HepG2 (cell line): ENCODE measurements at regions not wholly inside any gene's neighbourhood (a gene's known extent, or its start where the extent isn't known, plus 50 kb on each side); places are given as distances from the start of the nearest gene placed in this dataset.

Experiments used
- ATAC-seq: fragments of 200-7000 bp; cut with Tn5 transposase; 3 replicates; pipeline ENCODE4 v1.9.1; 2020; ENCODE audit warnings: mild to moderate bottlenecking, moderate library complexity
- BruUV-seq: library from RNA; stranded (reverse); fragments of 400-500 nt; replicated peaks from 2 replicates; lab custom pipeline; 2021; lab: Mats Ljungman, UMichigan
- CTCF ChIA-PET: fragments of 300-600 bp; formaldehyde crosslinking; extraction: SDS; loops from one replicate; lab custom pipeline; 2021; ENCODE audit warnings: low total read pairs, inconsistent platforms, low intra/inter-chr PET ratio; lab: Yijun Ruan, JAX
- POLR2A ChIA-PET: fragments of 350-600 bp; sonication (Branson Sonifier 250); formaldehyde crosslinking; loops from one replicate; lab custom pipeline; 2020; ENCODE audit warnings: antibody characterized with exemption, inconsistent platforms; lab: Yijun Ruan, JAX
- DNase-seq: peaks from one replicate; pipeline ENCODE4 v3.0.0-alpha.2; 2015; ENCODE audit warnings: low spot score
- FAIRE-seq: peaks from 3 replicates; lab custom pipeline; 2011; peaks lifted over from hg19 to GRCh38; lab: Jason Lieb, UNC
- H2AFZ ChIP-seq: one replicate; pipeline ENCODE4 v1.6.1; 2011; ENCODE audit warnings: low read length, inconsistent platforms
- H3K27ac ChIP-seq: fragments of 300-600 bp; 3 replicates; pipeline ENCODE4 v1.8.0; 2011; ENCODE audit warnings: mixed run types, mild to moderate bottlenecking, mixed read lengths, low read length, inconsistent platforms; ENCODE audit not compliant: insufficient read depth; ENCODE audit errors: extremely low read length
- H3K27me3 ChIP-seq, 2 experiments: fragments of 200-600 bp in 1 of 2; 2 replicates in 1 of 2; 3 replicates in 1 of 2; pipeline versions ENCODE4 v1.6.0 to v1.8.0; 2011; ENCODE audit warnings: low read length in 2 of 2, mild to moderate bottlenecking in 2 of 2, moderate library complexity in 2 of 2, inconsistent platforms in 1 of 2; ENCODE audit not compliant: insufficient read depth in 2 of 2, control insufficient read depth in 1 of 2
- H3K36me3 ChIP-seq, 2 experiments: fragments of 200-600 bp in 1 of 2; replicated peaks in 1 of 2; 2 replicates in 1 of 2; 3 replicates in 1 of 2; pipeline versions ENCODE4 v1.5.1 to v1.8.0; 2011; ENCODE audit warnings: low read length in 2 of 2, inconsistent platforms in 1 of 2; ENCODE audit not compliant: insufficient read depth in 2 of 2, control insufficient read depth in 1 of 2
- H3K4me1 ChIP-seq: 2 replicates; pipeline ENCODE4 v1.5.1; 2012; ENCODE audit warnings: low read length, inconsistent platforms; ENCODE audit not compliant: insufficient read depth
- H3K4me2 ChIP-seq: 2 replicates; pipeline ENCODE4 v1.6.0; 2011; ENCODE audit warnings: low read depth, low read length, inconsistent platforms
- H3K4me3 ChIP-seq, 3 experiments: fragments of 200-600 bp in 1 of 3; sonication (generic), shearing (Covaris generic) in 1 of 3; replicated peaks in 1 of 3; 2 replicates each; pipeline ENCODE4 v1.5.1; 2011 to 2016; ENCODE audit warnings: low read length in 3 of 3, inconsistent platforms in 2 of 3, low read depth in 2 of 3, mild to moderate bottlenecking in 2 of 3, control low read depth in 1 of 3, mixed read lengths in 1 of 3; ENCODE audit not compliant: insufficient read depth in 1 of 3
- H3K79me2 ChIP-seq: one replicate; pipeline ENCODE4 v1.6.1; 2011; ENCODE audit warnings: low read length, inconsistent platforms; ENCODE audit not compliant: insufficient read depth
- H3K9ac ChIP-seq: 2 replicates; pipeline ENCODE4 v1.6.0; 2011; ENCODE audit warnings: mild to moderate bottlenecking, low read depth, low read length, inconsistent platforms; ENCODE audit not compliant: insufficient read depth
- H3K9me3 ChIP-seq: 2 replicates; pipeline ENCODE4 v1.5.1; 2012; ENCODE audit warnings: mild to moderate bottlenecking, low read length
- H4K20me1 ChIP-seq: 2 replicates; pipeline ENCODE4 v1.6.0; 2011; ENCODE audit warnings: inconsistent platforms, mild to moderate bottlenecking, low read length, moderate library complexity; ENCODE audit not compliant: insufficient read depth
- BRCA1 ChIP-seq: sonication (generic); formaldehyde crosslinking; IDR thresholded peaks from 2 replicates; pipeline ENCODE4 v1.4.0; 2020; ENCODE audit warnings: missing genetic modification reagents
- EP300 ChIP-seq, 3 experiments: sonication (generic) in 1 of 3; formaldehyde crosslinking in 1 of 3; IDR thresholded peaks; 2 replicates each; pipeline versions ENCODE4 v1.5.1 to v1.6.1; 2011 to 2020; ENCODE audit warnings: low read depth in 2 of 3, low read length in 2 of 3, borderline replicate concordance in 1 of 3, improper control_type of control experiment in 1 of 3, mild to moderate bottlenecking in 1 of 3, missing genetic modification reagents in 1 of 3, moderate library complexity in 1 of 3
- GTF2F1 ChIP-seq: fragments of 150-350 bp; IDR thresholded peaks from 2 replicates; pipeline ENCODE4 v1.6.1; 2014; ENCODE audit warnings: low read length
- HMG20A ChIP-seq: IDR thresholded peaks from 2 replicates; pipeline ENCODE4 v1.6.1; 2016; ENCODE audit warnings: borderline replicate concordance
- JARID2 ChIP-seq: sonication (generic); formaldehyde crosslinking; IDR thresholded peaks from 2 replicates; pipeline ENCODE4 v1.8.1; 2023; ENCODE audit warnings: missing genetic modification reagents, inconsistent platforms; ENCODE audit not compliant: insufficient replicate concordance
- JUND ChIP-seq: sonication (generic); formaldehyde crosslinking; IDR thresholded peaks from 2 replicates; pipeline ENCODE4 v1.8.0; 2022; ENCODE audit warnings: mild to moderate bottlenecking, missing genetic modification reagents
- KDM2A ChIP-seq: sonication (generic); formaldehyde crosslinking; IDR thresholded peaks from 2 replicates; pipeline ENCODE4 v1.4.0; 2020; ENCODE audit warnings: low read depth, missing genetic modification reagents, borderline replicate concordance
- MXD1 ChIP-seq: sonication (generic); formaldehyde crosslinking; IDR thresholded peaks from 2 replicates; pipeline ENCODE4 v1.4.0; 2020; ENCODE audit warnings: mild to moderate bottlenecking, missing genetic modification reagents
- MYC ChIP-seq: sonication (generic); formaldehyde crosslinking; IDR thresholded peaks from 2 replicates; pipeline ENCODE4 v1.9.0; 2021; ENCODE audit warnings: missing genetic modification reagents, borderline replicate concordance
- ONECUT2 ChIP-seq: sonication (generic); formaldehyde crosslinking; IDR thresholded peaks from 2 replicates; pipeline ENCODE4 v1.4.0; 2020; ENCODE audit warnings: missing genetic modification reagents
- SRF ChIP-seq: IDR thresholded peaks from 2 replicates; pipeline ENCODE4 v1.6.1; 2011; ENCODE audit warnings: mild to moderate bottlenecking, low read depth, low read length, moderate library complexity
- ZBTB21 ChIP-seq: sonication (generic); formaldehyde crosslinking; IDR thresholded peaks from 2 replicates; pipeline ENCODE4 v1.4.0; 2020; ENCODE audit warnings: missing genetic modification reagents
- ZFP36L2 ChIP-seq: sonication (generic); formaldehyde crosslinking; IDR thresholded peaks from 2 replicates; pipeline ENCODE4 v1.4.0; 2020; ENCODE audit warnings: missing genetic modification reagents
- ZKSCAN5 ChIP-seq: sonication (generic); formaldehyde crosslinking; IDR thresholded peaks from 2 replicates; pipeline ENCODE4 v1.5.1; 2020; ENCODE audit warnings: mild to moderate bottlenecking, missing genetic modification reagents
- ZMAT5 ChIP-seq: sonication (generic); formaldehyde crosslinking; IDR thresholded peaks from 2 replicates; pipeline ENCODE4 v1.5.0; 2020; ENCODE audit warnings: mild to moderate bottlenecking, low read depth, missing genetic modification reagents, borderline replicate concordance
- ZNF317 ChIP-seq: sonication (generic); formaldehyde crosslinking; IDR thresholded peaks from 2 replicates; pipeline ENCODE4 v1.5.0; 2020; ENCODE audit warnings: mild to moderate bottlenecking, missing genetic modification reagents
- ZNF331 ChIP-seq: sonication (generic); formaldehyde crosslinking; IDR thresholded peaks from 2 replicates; pipeline ENCODE4 v1.4.0; 2020; ENCODE audit warnings: missing genetic modification reagents
- ZNF343 ChIP-seq: sonication (generic); formaldehyde crosslinking; IDR thresholded peaks from 2 replicates; pipeline ENCODE4 v1.4.0; 2020; ENCODE audit warnings: mild to moderate bottlenecking, missing genetic modification reagents
- ZNF629 ChIP-seq: sonication (generic); formaldehyde crosslinking; conservative IDR thresholded peaks from 2 replicates; pipeline ENCODE4 v1.5.0; 2020; ENCODE audit warnings: missing genetic modification reagents
- ZNF746 ChIP-seq: sonication (generic); formaldehyde crosslinking; IDR thresholded peaks from 2 replicates; pipeline ENCODE4 v1.8.0; 2022; ENCODE audit warnings: mild to moderate bottlenecking, missing genetic modification reagents
- WGBS: methylation state at CpG from one replicate; pipeline ENCODE4 v1.1.6; 2017; ENCODE audit warnings: low lambda C conversion rate; 5-methylcytosine and 5-hydroxymethylcytosine counted together
- in situ Hi-C: cut with HindIII; loops from 2 replicates; pipeline ENCODE4 v1.10.0; 2017; ENCODE audit warnings: low pct_unique_long_range_greater_than_20kb; ENCODE audit not compliant: extremely low pct_ligation_motif_present
- intact Hi-C: fragments of 100-400 bp; cut with micrococcal nuclease; formaldehyde crosslinking; loops from one replicate; pipeline ENCODE4 v1.10.0; 2022; ENCODE audit not compliant: unreplicated experiment

DNA sequence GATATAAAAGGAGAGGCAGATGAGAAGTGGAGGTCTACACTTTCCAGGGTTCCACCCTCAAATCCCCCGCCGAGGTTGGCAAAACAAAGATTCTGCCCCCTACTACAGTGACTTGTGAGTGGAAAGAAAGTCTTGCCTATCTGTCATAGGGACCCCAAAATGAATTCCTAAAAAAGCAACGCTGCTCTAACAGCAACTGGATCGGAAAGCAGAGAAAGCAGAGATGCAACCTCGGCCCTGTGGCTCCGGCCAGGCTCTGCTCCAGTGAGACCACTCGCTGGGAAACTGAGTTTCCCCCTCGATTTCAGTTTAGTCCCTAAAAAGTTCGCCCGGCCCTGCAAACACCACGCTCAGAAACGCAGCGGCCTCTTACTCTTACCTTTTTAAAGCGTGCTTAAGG lies 297.9 kb upstream of the NFE2L3 start:
- DNase-seq (no peak), FAIRE-seq (no peak), ATAC-seq (no peak)
- Histone ChIP-seq H3K27me3 (peaks cover 3 to 83% of the 10 kb centered on the region in 2 experiments), H3K9me3 (no peaks in the 10 kb centered on the region), H3K4me3 (no peak overlapping the region), H3K79me2 (no peaks in the 10 kb centered on the region), H3K4me1 (peaks cover 44% of the 10 kb centered on the region), H3K9ac (no peak overlapping the region), H4K20me1 (no peaks in the 10 kb centered on the region), H2AFZ (no peak overlapping the region), H3K4me2 (no peak overlapping the region), H3K36me3 (no peaks in the 10 kb centered on the region), H3K27ac (no peak overlapping the region)
- ChIA-PET CTCF (no interaction called here), POLR2A (no interaction called here)
- no peak for TF ChIP-seq JARID2
- TF ChIP-seq KDM2A (CRISPR knock-in tag) = no peak
- TF ChIP-seq HMG20A (CRISPR knock-in tag) = no peak
- TF ChIP-seq ZNF629 (CRISPR knock-in tag) = no peak
- TF ChIP-seq GTF2F1 = no peak
- no peak for TF ChIP-seq MYC (CRISPR knock-in tag)
- no peak for TF ChIP-seq ZKSCAN5 (CRISPR knock-in tag)
- TF ChIP-seq ZBTB21 = no peak
- TF ChIP-seq ZNF317 (CRISPR knock-in tag) = no peak
- no peak for TF ChIP-seq ZNF343 (CRISPR knock-in tag)
- TF ChIP-seq EP300 (IDR thresholded peaks at IDR 0.05; ENCODE audit: low read depth in 2 of 2, low read length in 2 of 2) = no peak
- TF ChIP-seq EP300 (CRISPR knock-in tag; IDR thresholded peaks at IDR 0.05; ENCODE audit: borderline replicate concordance) = no peak
- TF ChIP-seq MXD1 (CRISPR knock-in tag) = no peak
- no peak for TF ChIP-seq BRCA1 (CRISPR knock-in tag)
- no peak for TF ChIP-seq ZNF331
- no peak for TF ChIP-seq JUND (CRISPR knock-in tag)
- TF ChIP-seq ZFP36L2 (CRISPR knock-in tag) = no peak
- no peak for TF ChIP-seq ONECUT2 (CRISPR knock-in tag)
- TF ChIP-seq ZMAT5 (CRISPR knock-in tag) = no peak
- no peak for TF ChIP-seq ZNF746 (CRISPR knock-in tag)
- TF ChIP-seq SRF = no peak
- 52% methylated on average over 14 of the region's 14 CpGs for WGBS
- BruUV-seq = no TSS peak
- in situ Hi-C loops (loop anchor here (5.0 to 10.0 kb wide), 4 partner anchors 139 to 597 kb away; no protein-coding TSS in a partner anchor), intact Hi-C loops (loop anchor here (1.0 to 2.0 kb wide), 2 partner anchors 134 to 463 kb away; no protein-coding TSS in a partner anchor)
